ENCODE measurements at regions not wholly inside any gene's neighbourhood (a gene's known extent, or its start where the extent isn't known, plus 50 kb on each side); places are given as distances from the start of the nearest gene placed in this dataset.

GRCh38 chr6:3520281-3521230 lies 63.7 kb upstream of the SLC22A23 start:
- DNase-seq (ENCODE audit: low read depth): no peak
- no peak overlapping the region for H3K4me3 ChIP-seq (ENCODE audit: low read depth, low read length)

GRCh38 chr6:3518356-3519190 lies 61.7 kb upstream of the SLC22A23 start:
- H3K4me3 ChIP-seq (ENCODE audit: low read depth, low read length): no peak overlapping the region
- TF ChIP-seq CTCF (IDR thresholded peaks at IDR 0.05; ENCODE audit: control insufficient read depth, extremely low read depth, insufficient read depth): no peak
- DNase-seq (ENCODE audit: low read depth): no peak

More at GRCh38 chr6:3520281-3521230, 63.7 kb upstream of the SLC22A23 start:
- TF ChIP-seq CTCF (IDR thresholded peaks at IDR 0.05; ENCODE audit: control insufficient read depth, extremely low read depth, insufficient read depth): no peak

GRCh38 chr6:3517350-3517749 lies 60.5 kb upstream of the SLC22A23 start:
- no peak for DNase-seq (ENCODE audit: low read depth)
- H3K4me3 ChIP-seq (ENCODE audit: low read depth, low read length): no peak overlapping the region
- TF ChIP-seq CTCF (IDR thresholded peaks at IDR 0.05; ENCODE audit: control insufficient read depth, extremely low read depth, insufficient read depth): no peak

GRCh38 chr6:3516092-3516491 lies 59.2 kb upstream of the SLC22A23 start:
- no peak for TF ChIP-seq CTCF (IDR thresholded peaks at IDR 0.05; ENCODE audit: control insufficient read depth, extremely low read depth, insufficient read depth)
- no peak overlapping the region for H3K4me3 ChIP-seq (ENCODE audit: low read depth, low read length)
- DNase-seq (ENCODE audit: low read depth): no peak

- H3K4me3 ChIP-seq (ENCODE audit: low read depth, low read length): no peak overlapping the region
- TF ChIP-seq CTCF (IDR thresholded peaks at IDR 0.05; ENCODE audit: control insufficient read depth, extremely low read depth, insufficient read depth): no peak
- DNase-seq (ENCODE audit: low read depth): no peak
Measured at GRCh38 chr6:3515669-3516068, 58.8 kb upstream of the SLC22A23 start.

- TF ChIP-seq CTCF (IDR thresholded peaks at IDR 0.05; ENCODE audit: control insufficient read depth, extremely low read depth, insufficient read depth): no peak
- no peak overlapping the region for H3K4me3 ChIP-seq (ENCODE audit: low read depth, low read length)
- no peak for DNase-seq (ENCODE audit: low read depth)
Measured at GRCh38 chr6:3513416-3513815, 56.6 kb upstream of the SLC22A23 start.
